Chondrocyte (in vitro differentiated cells): ENCODE measurements at regions not wholly inside any gene's neighbourhood (a gene's known extent, or its start where the extent isn't known, plus 50 kb on each side); places are given as distances from the start of the nearest gene placed in this dataset.

Experiments
- DNase-seq: peaks from one replicate; pipeline ENCODE4 v3.0.0; 2021; ENCODE audit warnings: mixed read lengths, low spot score
- H3K27ac Mint-ChIP-seq: one replicate; pipeline ENCODE4 v1.8.0; 2021; ENCODE audit warnings: mild to moderate bottlenecking, moderate library complexity, mixed read lengths; ENCODE audit not compliant: unreplicated experiment
- H3K27me3 Mint-ChIP-seq: 2 replicates; pipeline ENCODE4 v1.8.0; 2021; ENCODE audit warnings: low read depth, mixed read lengths
- H3K36me3 Mint-ChIP-seq: 2 replicates; pipeline ENCODE4 v1.8.0; 2021; ENCODE audit warnings: low read depth, mixed read lengths
- H3K4me1 Mint-ChIP-seq: 2 replicates; pipeline ENCODE4 v1.8.0; 2021; ENCODE audit warnings: low read depth, mild to moderate bottlenecking, mixed read lengths
- H3K4me3 Mint-ChIP-seq: one replicate; pipeline ENCODE4 v1.8.0; 2021; ENCODE audit warnings: mild to moderate bottlenecking, moderate library complexity, mixed read lengths; ENCODE audit not compliant: unreplicated experiment
- H3K9me3 Mint-ChIP-seq: 2 replicates; pipeline ENCODE4 v1.8.0; 2021; ENCODE audit warnings: low read depth, mixed read lengths
- TF ChIP-seq, protein P1 (sequence below): fragments of 200-600 bp; sonication (generic); IDR thresholded peaks from 2 replicates; pipeline ENCODE4 v1.5.0; 2021; ENCODE audit warnings: antibody characterized with exemption, mild to moderate bottlenecking, moderate library complexity

DNA sequence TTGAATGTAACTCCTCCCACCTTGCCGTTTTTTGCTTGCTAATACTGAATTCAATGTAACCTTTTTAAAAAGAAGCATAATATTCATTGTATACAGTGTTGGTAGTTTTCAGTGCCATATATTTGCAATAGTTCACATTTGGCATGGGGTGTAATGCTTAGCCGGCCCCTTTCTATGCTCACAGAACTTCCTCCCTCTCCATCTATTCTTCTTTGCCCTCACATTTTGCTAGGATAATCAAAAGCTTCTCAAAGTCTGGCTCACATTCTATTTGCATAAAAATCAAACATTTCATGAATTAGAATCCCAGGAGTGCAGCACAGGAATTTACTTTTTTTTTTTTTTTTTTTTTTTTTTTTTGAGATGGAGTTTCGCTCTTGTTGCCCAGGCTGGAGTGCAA is 226.3 kb upstream of the MPDZ start:
- no peaks in the 10 kb centered on the region for H3K4me1 Mint-ChIP-seq
- H3K27me3 Mint-ChIP-seq, result no peaks in the 10 kb centered on the region
- no peak overlapping the region for H3K4me3 Mint-ChIP-seq
- no peak for DNase-seq
- H3K27ac Mint-ChIP-seq, result no peak overlapping the region
- TF ChIP-seq, protein P1, sequence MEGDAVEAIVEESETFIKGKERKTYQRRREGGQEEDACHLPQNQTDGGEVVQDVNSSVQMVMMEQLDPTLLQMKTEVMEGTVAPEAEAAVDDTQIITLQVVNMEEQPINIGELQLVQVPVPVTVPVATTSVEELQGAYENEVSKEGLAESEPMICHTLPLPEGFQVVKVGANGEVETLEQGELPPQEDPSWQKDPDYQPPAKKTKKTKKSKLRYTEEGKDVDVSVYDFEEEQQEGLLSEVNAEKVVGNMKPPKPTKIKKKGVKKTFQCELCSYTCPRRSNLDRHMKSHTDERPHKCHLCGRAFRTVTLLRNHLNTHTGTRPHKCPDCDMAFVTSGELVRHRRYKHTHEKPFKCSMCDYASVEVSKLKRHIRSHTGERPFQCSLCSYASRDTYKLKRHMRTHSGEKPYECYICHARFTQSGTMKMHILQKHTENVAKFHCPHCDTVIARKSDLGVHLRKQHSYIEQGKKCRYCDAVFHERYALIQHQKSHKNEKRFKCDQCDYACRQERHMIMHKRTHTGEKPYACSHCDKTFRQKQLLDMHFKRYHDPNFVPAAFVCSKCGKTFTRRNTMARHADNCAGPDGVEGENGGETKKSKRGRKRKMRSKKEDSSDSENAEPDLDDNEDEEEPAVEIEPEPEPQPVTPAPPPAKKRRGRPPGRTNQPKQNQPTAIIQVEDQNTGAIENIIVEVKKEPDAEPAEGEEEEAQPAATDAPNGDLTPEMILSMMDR, result no peak
- no peaks in the 10 kb centered on the region for H3K9me3 Mint-ChIP-seq
- H3K36me3 Mint-ChIP-seq, result no peaks in the 10 kb centered on the region

DNA sequence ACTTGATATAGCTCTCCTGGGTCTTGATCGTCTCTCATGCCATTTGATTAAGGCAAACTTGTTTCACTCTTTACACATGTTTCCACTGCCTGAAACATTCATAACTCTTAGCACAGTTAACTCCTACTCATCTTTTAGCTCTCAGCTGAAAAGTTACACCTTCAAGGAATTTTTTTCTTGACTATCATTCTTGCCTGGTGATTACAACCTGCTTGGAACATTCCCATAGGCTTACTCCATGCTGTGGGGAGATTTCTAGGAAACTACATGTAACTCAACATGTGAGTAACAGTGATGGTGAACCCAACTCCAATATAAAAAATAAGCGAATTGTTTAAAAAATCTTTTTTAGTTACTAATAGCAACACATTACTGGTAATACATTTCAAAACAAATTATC is 224.1 kb upstream of the MPDZ start:
- no peaks in the 10 kb centered on the region for H3K9me3 Mint-ChIP-seq
- no peak for DNase-seq
- H3K27ac Mint-ChIP-seq, result no peak overlapping the region
- no peak overlapping the region for H3K4me3 Mint-ChIP-seq
- TF ChIP-seq, protein P1, result no peak
- no peaks in the 10 kb centered on the region for H3K36me3 Mint-ChIP-seq
- no peaks in the 10 kb centered on the region for H3K27me3 Mint-ChIP-seq
- no peaks in the 10 kb centered on the region for H3K4me1 Mint-ChIP-seq

DNA sequence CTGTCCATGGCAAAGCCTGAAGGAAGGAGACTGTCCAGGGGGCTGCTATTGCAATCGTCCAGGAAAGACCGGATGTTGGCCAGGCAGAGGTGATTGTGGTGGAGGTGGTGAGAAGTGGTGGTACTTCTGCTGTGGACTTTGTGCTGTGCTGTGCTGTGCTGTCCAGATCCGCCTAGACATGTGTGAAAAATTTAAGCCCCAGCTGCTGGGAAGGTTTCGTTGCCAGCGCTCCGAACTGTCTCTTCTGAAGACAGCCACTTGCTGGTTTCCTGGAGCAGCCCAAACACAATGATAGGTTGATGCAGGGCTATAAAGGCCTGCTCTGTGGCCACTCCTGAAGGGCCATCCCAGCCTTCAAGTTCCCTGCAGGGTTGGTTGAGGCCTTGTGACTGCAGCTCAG is 223.0 kb upstream of the MPDZ start:
- Mint-ChIP-seq H3K4me1 (no peaks in the 10 kb centered on the region), H3K27ac (no peak overlapping the region), H3K27me3 (no peaks in the 10 kb centered on the region), H3K9me3 (no peaks in the 10 kb centered on the region), H3K4me3 (no peak overlapping the region), H3K36me3 (no peaks in the 10 kb centered on the region)
- TF ChIP-seq, protein P1, result no peak
- no peak for DNase-seq

DNA sequence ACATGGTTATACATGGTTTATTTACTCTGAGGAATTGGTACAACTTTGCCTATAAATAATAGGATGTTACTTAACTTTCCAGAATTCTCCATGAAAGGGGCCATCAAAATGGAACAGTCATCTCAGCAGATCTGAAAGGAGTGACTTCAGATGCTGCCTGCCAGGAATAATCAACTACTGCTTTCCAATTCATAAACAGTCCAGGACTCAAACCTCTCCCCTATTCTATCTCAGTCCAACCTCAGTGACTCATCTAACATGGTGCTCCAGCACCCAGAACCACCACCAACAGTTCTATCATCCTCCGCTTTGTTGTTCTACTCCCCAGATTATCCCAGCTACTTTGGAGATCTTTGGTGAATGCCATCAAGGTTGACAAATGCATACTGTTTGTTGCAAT is 221.5 kb upstream of the MPDZ start:
- Mint-ChIP-seq H3K4me3 (no peak overlapping the region), H3K36me3 (no peaks in the 10 kb centered on the region), H3K9me3 (no peaks in the 10 kb centered on the region), H3K4me1 (no peaks in the 10 kb centered on the region), H3K27me3 (no peaks in the 10 kb centered on the region), H3K27ac (no peak overlapping the region)
- TF ChIP-seq, protein P1, result no peak
- no peak for DNase-seq

GRCh38 chr9:13500034-13500433 is 220.5 kb upstream of the MPDZ start:
- no peak for DNase-seq
- H3K27ac Mint-ChIP-seq, result no peak overlapping the region
- no peaks in the 10 kb centered on the region for H3K27me3 Mint-ChIP-seq
- no peak overlapping the region for H3K4me3 Mint-ChIP-seq
- no peaks in the 10 kb centered on the region for H3K36me3 Mint-ChIP-seq
- no peaks in the 10 kb centered on the region for H3K9me3 Mint-ChIP-seq
- TF ChIP-seq, protein P1, result no peak
- no peaks in the 10 kb centered on the region for H3K4me1 Mint-ChIP-seq
